ENCODE measurements at regions not wholly inside any gene's neighbourhood (a gene's known extent, or its start where the extent isn't known, plus 50 kb on each side); places are given as distances from the start of the nearest gene placed in this dataset.

GRCh38 chr3:150306906-150307305 lies 101.2 kb upstream of the TSC22D2 start (continued):
- TF ChIP-seq CEBPB (IDR thresholded peaks at IDR 0.05; ENCODE audit: low read depth) = no peak

- no peak overlapping the region for H2AFZ ChIP-seq (ENCODE audit: low read depth, low read length, poor library complexity, severe bottlenecking)
- ATAC-seq (no peak), DNase-seq (ENCODE audit: low read depth, low spot score) (no peak)
- H3K9me3 ChIP-seq (ENCODE audit: control insufficient read depth in 1 of 2, insufficient read depth in 1 of 2, low read depth in 1 of 2, low read length in 2 of 2) = no peaks in the 10 kb centered on the region
- H3K4me1 ChIP-seq (ENCODE audit: control insufficient read depth in 1 of 2, insufficient read depth in 2 of 2, low read length in 2 of 2) = peaks cover 10 to 46% of the 10 kb centered on the region in 2 experiments
- intact Hi-C loops (cut with micrococcal nuclease) = no loop called here
- no peak overlapping the region for H3K9ac ChIP-seq (ENCODE audit: low read length)
- no peaks in the 10 kb centered on the region for H3K9me2 ChIP-seq (ENCODE audit: insufficient read depth)
- CTCF ChIA-PET = no interaction called here
- POLR2A ChIA-PET = no interaction called here
- RAD21 ChIA-PET (ENCODE audit: low non-redundant PET in 1 of 2, low total read pairs in 2 of 2, uncharacterized antibody in 2 of 2, unreplicated experiment in 2 of 2) = no interaction called here
- H3K4me3 ChIP-seq (replicated peaks in 1 of 2; ENCODE audit: low read depth in 1 of 2, low read length in 2 of 2) = no peak overlapping the region
- H4K20me1 ChIP-seq (ENCODE audit: insufficient read depth) = no peaks in the 10 kb centered on the region
- H3K36me3 ChIP-seq (ENCODE audit: control insufficient read depth in 1 of 2, insufficient read depth in 2 of 2, low read length in 2 of 2) = no peaks in the 10 kb centered on the region
- no TSS peak for BruUV-seq (replicated peaks)
- TF ChIP-seq FOSL1 (IDR thresholded peaks at IDR 0.05; ENCODE audit: low read depth) (no peak), MAX (IDR thresholded peaks at IDR 0.05) (no peak), CEBPB (IDR thresholded peaks at IDR 0.05; ENCODE audit: low read depth) (no peak), SP1 (IDR thresholded peaks at IDR 0.05; ENCODE audit: low read depth) (no peak), EGR1 (IDR thresholded peaks at IDR 0.05; ENCODE audit: low read depth) (no peak), CBX3 (IDR thresholded peaks at IDR 0.05; ENCODE audit: low read depth) (no peak), ZNF274 (IDR thresholded peaks at IDR 0.05; ENCODE audit: low read depth, low read length) (no peak), EZH2phosphoT487 (IDR thresholded peaks at IDR 0.05; ENCODE audit: borderline replicate concordance) (no peak), EZH2 (IDR thresholded peaks at IDR 0.05) (no peak), SRF (IDR thresholded peaks at IDR 0.05; ENCODE audit: low read depth) (no peak), TCF7L2 (IDR thresholded peaks at IDR 0.05; ENCODE audit: borderline replicate concordance, extremely low read depth, insufficient read depth, insufficient read length) (no peak), ATF3 (IDR thresholded peaks at IDR 0.05) (no peak), POLR2A (IDR thresholded peaks at IDR 0.05; ENCODE audit: borderline replicate concordance, extremely low read depth, insufficient read depth, insufficient read length) (no peak), JUND (IDR thresholded peaks at IDR 0.05) (no peak), POLR2AphosphoS5 (IDR thresholded peaks at IDR 0.05; ENCODE audit: low read depth, low read length) (no peak), YY1 (IDR thresholded peaks at IDR 0.05; ENCODE audit: extremely low read depth, insufficient replicate concordance, low read depth, low read length) (no peak), RAD21 (IDR thresholded peaks at IDR 0.05; ENCODE audit: low read depth) (no peak), ZBTB33 (IDR thresholded peaks at IDR 0.05; ENCODE audit: extremely low read depth, insufficient replicate concordance, low read length) (no peak), ZFX (IDR thresholded peaks at IDR 0.05) (no peak)
- H3K27ac ChIP-seq (ENCODE audit: low read depth, low read length) = no peak overlapping the region
- H3K27me3 ChIP-seq (ENCODE audit: insufficient read depth, low read length) = no peaks in the 10 kb centered on the region
- no peak overlapping the region for H3K4me2 ChIP-seq (ENCODE audit: low read length)
- H3K79me2 ChIP-seq (ENCODE audit: insufficient read depth, low read length) = no peaks in the 10 kb centered on the region
Measured at GRCh38 chr3:150306083-150306482, 102.0 kb upstream of the TSC22D2 start.

Data from HCT116 (cell line).